NCI-H1417 treated with DMSO at 0.1 percent for 48 hours (cell line): ENCODE measurements at regions not wholly inside any gene's neighbourhood (a gene's known extent, or its start where the extent isn't known, plus 50 kb on each side); places are given as distances from the start of the nearest gene placed in this dataset.
"Not testable (repeated sequence)": the region's sequence is repeated elsewhere in the genome, so short reads cannot be mapped to it uniquely, and the experiment has no call there.

Source experiments
- DNase-seq: peaks from one replicate; lab custom pipeline; 2025; lab: John Stamatoyannopoulos, UW

GRCh38 chr1:79519084-79519760, 512.7 kb upstream of the ADGRL4 start:
- no peak for DNase-seq

GRCh38 chr1:79517470-79518224, 511.1 kb upstream of the ADGRL4 start:
- no peak for DNase-seq

GRCh38 chr1:79507770-79508169, 501.2 kb upstream of the ADGRL4 start:
- DNase-seq = no peak

- DNase-seq = no peak
Observed at GRCh38 chr1:79501153-79501552, 494.6 kb upstream of the ADGRL4 start.

- DNase-seq = no peak
Observed at GRCh38 chr1:79499541-79499940, 493.0 kb upstream of the ADGRL4 start.

- no peak for DNase-seq
Observed at GRCh38 chr1:79497193-79497773, 490.8 kb upstream of the ADGRL4 start.

GRCh38 chr1:79496129-79496528, 489.6 kb upstream of the ADGRL4 start:
- no peak for DNase-seq

- not testable (repeated sequence) for DNase-seq
Observed at GRCh38 chr1:79493702-79494101, 487.2 kb upstream of the ADGRL4 start.

GRCh38 chr1:79488572-79489121, 482.1 kb upstream of the ADGRL4 start:
- not testable (repeated sequence) for DNase-seq

GRCh38 chr1:79478728-79479373, 472.3 kb upstream of the ADGRL4 start:
- DNase-seq = no peak

- no peak for DNase-seq
Observed at GRCh38 chr1:79478160-79478559, 471.6 kb upstream of the ADGRL4 start.

- DNase-seq = no peak
Observed at GRCh38 chr1:79472067-79472656, 465.6 kb upstream of the ADGRL4 start.

GRCh38 chr1:79469139-79469538, 462.6 kb upstream of the ADGRL4 start:
- no peak for DNase-seq

- no peak for DNase-seq
Observed at GRCh38 chr1:79460773-79461436, 454.4 kb upstream of the ADGRL4 start.

- DNase-seq = no peak
Observed at GRCh38 chr1:79457562-79458224, 451.2 kb upstream of the ADGRL4 start.

GRCh38 chr1:79448426-79448825, 441.9 kb upstream of the ADGRL4 start:
- no peak for DNase-seq

- no peak for DNase-seq
Observed at GRCh38 chr1:79441238-79441637, 434.7 kb upstream of the ADGRL4 start.

GRCh38 chr1:79437540-79437939, 431.0 kb upstream of the ADGRL4 start:
- no peak for DNase-seq

- no peak for DNase-seq
Observed at GRCh38 chr1:79431340-79431739, 424.8 kb upstream of the ADGRL4 start.

- no peak for DNase-seq
Observed at GRCh38 chr1:79430437-79430836, 423.9 kb upstream of the ADGRL4 start.

- DNase-seq = peak; percentile 42
Observed at GRCh38 chr1:79422726-79423125, 416.2 kb upstream of the ADGRL4 start.
